SK-N-SH treated with all-trans-retinoic acid at 6 μM for 48 hours (cell line): ENCODE measurements at regions not wholly inside any gene's neighbourhood (a gene's known extent, or its start where the extent isn't known, plus 50 kb on each side); places are given as distances from the start of the nearest gene placed in this dataset.

Source experiments
- ATAC-seq: fragments of 200-7000 bp; cut with Tn5 transposase; 3 replicates; pipeline ENCODE4 v1.9.1; 2020; ENCODE audit warnings: mild to moderate bottlenecking, moderate library complexity
- ARNTL ChIP-seq: fragments of 450-650 bp; formaldehyde crosslinking; IDR thresholded peaks from 2 replicates; pipeline ENCODE4 v1.5.0; 2020; ENCODE audit warnings: low read depth, mild to moderate bottlenecking, moderate library complexity, borderline replicate concordance
- BACH2 ChIP-seq: fragments of 250-450 bp; sonication (Bioruptor Pico); IDR thresholded peaks from 2 replicates; pipeline ENCODE4 v1.9.0; 2021; ENCODE audit warnings: mild to moderate bottlenecking, borderline replicate concordance
- CREB5 ChIP-seq: fragments of 250-450 bp; sonication (Bioruptor Pico); IDR thresholded peaks from 2 replicates; pipeline ENCODE4 v1.5.1; 2020; ENCODE audit warnings: low read depth, mild to moderate bottlenecking, moderate library complexity
- CSDC2 ChIP-seq: fragments of 250-450 bp; sonication (Bioruptor Pico); IDR thresholded peaks from 2 replicates; pipeline ENCODE4 v1.5.0; 2020; ENCODE audit warnings: mild to moderate bottlenecking, moderate library complexity
- ESRRG ChIP-seq: fragments of 250-450 bp; sonication (Bioruptor Pico); IDR thresholded peaks from 2 replicates; pipeline ENCODE4 v1.6.1; 2021; ENCODE audit warnings: mild to moderate bottlenecking
- GLIS3 ChIP-seq: fragments of 250-450 bp; sonication (Bioruptor Pico); IDR thresholded peaks from 2 replicates; pipeline ENCODE4 v1.5.0; 2020; ENCODE audit warnings: mild to moderate bottlenecking, moderate library complexity
- ISL1 ChIP-seq: fragments of 250-450 bp; sonication (Bioruptor Pico); IDR thresholded peaks from 2 replicates; pipeline ENCODE4 v2.1.2; 2022; ENCODE audit warnings: mild to moderate bottlenecking, moderate library complexity
- OSR1 ChIP-seq: fragments of 250-450 bp; sonication (Bioruptor Pico); IDR thresholded peaks from 2 replicates; pipeline ENCODE4 v1.8.0; 2022; ENCODE audit warnings: moderate library complexity, mild to moderate bottlenecking, inconsistent platforms
- PPARA ChIP-seq: fragments of 250-450 bp; sonication (Bioruptor Pico); IDR thresholded peaks from 2 replicates; pipeline ENCODE4 v1.5.0; 2020; ENCODE audit warnings: mild to moderate bottlenecking, borderline replicate concordance
- SNAI2 ChIP-seq: fragments of 250-450 bp; sonication (Bioruptor Pico); IDR thresholded peaks from 2 replicates; pipeline ENCODE4 v1.5.0; 2020; ENCODE audit warnings: mild to moderate bottlenecking, moderate library complexity
- TCF4 ChIP-seq: fragments of 250-450 bp; sonication (Bioruptor Pico); IDR thresholded peaks from 2 replicates; pipeline ENCODE4 v1.8.0; 2021; ENCODE audit warnings: mild to moderate bottlenecking, moderate library complexity, borderline replicate concordance
- TOX ChIP-seq: fragments of 250-450 bp; sonication (Bioruptor Pico); IDR thresholded peaks from 2 replicates; pipeline ENCODE4 v1.8.0; 2021; ENCODE audit warnings: mild to moderate bottlenecking, moderate library complexity, borderline replicate concordance
- TSHZ2 ChIP-seq: fragments of 250-450 bp; sonication (Bioruptor Pico); IDR thresholded peaks from 2 replicates; pipeline ENCODE4 v1.5.0; 2020; ENCODE audit warnings: mild to moderate bottlenecking, moderate library complexity
- ZC3H10 ChIP-seq: fragments of 250-450 bp; sonication (Bioruptor Pico); IDR thresholded peaks from 2 replicates; pipeline ENCODE4 v1.5.1; 2021; ENCODE audit warnings: mild to moderate bottlenecking, moderate library complexity
- ZFP3 ChIP-seq: fragments of 250-450 bp; sonication (Bioruptor Pico); IDR thresholded peaks from 2 replicates; pipeline ENCODE4 v1.5.0; 2020; ENCODE audit warnings: mild to moderate bottlenecking, moderate library complexity
- ZFP30 ChIP-seq: fragments of 450-650 bp; formaldehyde crosslinking; IDR thresholded peaks from 2 replicates; pipeline ENCODE4 v1.5.0; 2022; ENCODE audit warnings: mild to moderate bottlenecking, moderate library complexity
- ZNF565 ChIP-seq: fragments of 450-650 bp; formaldehyde crosslinking; conservative IDR thresholded peaks from 2 replicates; pipeline ENCODE4 v1.5.0; 2020; ENCODE audit warnings: low read depth, mild to moderate bottlenecking, moderate library complexity
- ZNF70 ChIP-seq: fragments of 450-650 bp; formaldehyde crosslinking; IDR thresholded peaks from 2 replicates; pipeline ENCODE4 v1.5.0; 2020; ENCODE audit warnings: mild to moderate bottlenecking, moderate library complexity
- ZNF8 ChIP-seq: fragments of 450-650 bp; formaldehyde crosslinking; IDR thresholded peaks from 2 replicates; pipeline ENCODE4 v1.5.0; 2020; ENCODE audit warnings: mild to moderate bottlenecking, moderate library complexity
- TF ChIP-seq, protein P1 (sequence below): fragments of 250-450 bp; sonication (Bioruptor Pico); IDR thresholded peaks from 2 replicates; pipeline ENCODE4 v1.8.0; 2020; ENCODE audit warnings: mild to moderate bottlenecking, moderate library complexity, borderline replicate concordance
- TF ChIP-seq, protein P2 (sequence below): fragments of 250-450 bp; sonication (Bioruptor Pico); IDR thresholded peaks from 2 replicates; pipeline ENCODE4 v1.8.0; 2021; ENCODE audit warnings: low read depth, mild to moderate bottlenecking, moderate library complexity, borderline replicate concordance
- TF ChIP-seq, protein P3 (sequence below): fragments of 250-450 bp; sonication (Bioruptor Pico); IDR thresholded peaks from 2 replicates; pipeline ENCODE4 v1.5.1; 2021; ENCODE audit warnings: mild to moderate bottlenecking, moderate library complexity

DNA sequence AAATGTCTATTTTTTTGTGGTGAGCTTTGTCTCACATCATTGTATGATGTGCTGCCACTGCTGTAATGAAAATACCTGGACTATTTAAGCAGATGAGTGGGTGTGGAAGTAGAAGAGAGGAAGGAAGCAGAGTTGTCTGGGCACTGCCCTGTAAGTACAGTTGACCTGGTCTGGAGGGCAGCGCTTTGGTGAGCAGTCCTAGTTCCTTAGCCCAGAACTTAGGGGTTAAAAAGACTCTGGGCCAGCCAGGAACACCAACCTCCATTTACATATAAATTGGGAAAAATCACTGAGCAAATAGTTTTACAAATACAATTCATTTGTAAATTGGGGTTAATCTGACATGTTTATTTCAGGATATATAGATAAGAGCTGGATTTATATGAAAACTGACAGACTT, 347.1 kb upstream of the FAT1 start (continued):
- TF ChIP-seq ZNF8 (CRISPR knock-in tag) (no peak), ESRRG (CRISPR knock-in tag) (no peak), CSDC2 (no peak), ZNF565 (CRISPR knock-in tag) (no peak), BACH2 (no peak), ZFP3 (CRISPR knock-in tag) (no peak), TOX (CRISPR knock-in tag) (no peak), ZNF70 (CRISPR knock-in tag) (no peak)
- TF ChIP-seq, protein P1, sequence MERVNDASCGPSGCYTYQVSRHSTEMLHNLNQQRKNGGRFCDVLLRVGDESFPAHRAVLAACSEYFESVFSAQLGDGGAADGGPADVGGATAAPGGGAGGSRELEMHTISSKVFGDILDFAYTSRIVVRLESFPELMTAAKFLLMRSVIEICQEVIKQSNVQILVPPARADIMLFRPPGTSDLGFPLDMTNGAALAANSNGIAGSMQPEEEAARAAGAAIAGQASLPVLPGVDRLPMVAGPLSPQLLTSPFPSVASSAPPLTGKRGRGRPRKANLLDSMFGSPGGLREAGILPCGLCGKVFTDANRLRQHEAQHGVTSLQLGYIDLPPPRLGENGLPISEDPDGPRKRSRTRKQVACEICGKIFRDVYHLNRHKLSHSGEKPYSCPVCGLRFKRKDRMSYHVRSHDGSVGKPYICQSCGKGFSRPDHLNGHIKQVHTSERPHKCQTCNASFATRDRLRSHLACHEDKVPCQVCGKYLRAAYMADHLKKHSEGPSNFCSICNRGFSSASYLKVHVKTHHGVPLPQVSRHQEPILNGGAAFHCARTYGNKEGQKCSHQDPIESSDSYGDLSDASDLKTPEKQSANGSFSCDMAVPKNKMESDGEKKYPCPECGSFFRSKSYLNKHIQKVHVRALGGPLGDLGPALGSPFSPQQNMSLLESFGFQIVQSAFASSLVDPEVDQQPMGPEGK (CRISPR knock-in tag), result no peak

DNA sequence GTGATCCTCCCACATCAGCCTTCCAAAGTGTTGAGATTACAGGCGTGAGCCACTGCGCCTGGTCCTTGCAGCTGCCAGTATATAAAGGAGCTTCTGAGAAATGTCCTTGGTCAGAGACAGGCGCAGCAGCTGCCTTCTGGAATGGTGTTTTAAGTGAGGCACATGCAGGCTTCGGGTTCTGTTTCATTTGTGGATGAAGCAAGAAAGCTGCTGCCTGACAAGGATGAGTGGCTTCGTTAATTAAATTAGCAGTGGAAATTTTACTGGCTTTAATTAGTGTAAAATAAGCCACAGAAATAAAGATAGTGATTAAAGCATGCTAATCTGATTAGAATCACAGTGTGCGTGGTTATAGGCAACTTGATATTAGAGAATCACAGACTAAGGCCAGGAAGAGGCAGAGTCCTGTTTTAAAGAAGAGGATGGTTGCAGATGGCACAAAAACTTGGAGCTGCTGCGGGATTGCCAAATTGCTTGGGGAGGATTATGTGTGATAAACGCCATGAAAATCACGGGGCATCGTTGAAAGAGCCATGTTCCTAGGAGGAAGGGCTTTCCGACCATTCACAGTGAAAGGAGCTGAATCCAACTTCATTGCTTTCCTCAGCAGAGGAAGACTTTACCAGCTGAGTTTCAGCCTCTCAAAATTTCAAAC, 348.4 kb upstream of the FAT1 start:
- no peak for ATAC-seq
- no peak for TF ChIP-seq ZFP30 (CRISPR knock-in tag)
- no peak for TF ChIP-seq CSDC2
- no peak for TF ChIP-seq ARNTL (CRISPR knock-in tag)
- TF ChIP-seq, protein P2, sequence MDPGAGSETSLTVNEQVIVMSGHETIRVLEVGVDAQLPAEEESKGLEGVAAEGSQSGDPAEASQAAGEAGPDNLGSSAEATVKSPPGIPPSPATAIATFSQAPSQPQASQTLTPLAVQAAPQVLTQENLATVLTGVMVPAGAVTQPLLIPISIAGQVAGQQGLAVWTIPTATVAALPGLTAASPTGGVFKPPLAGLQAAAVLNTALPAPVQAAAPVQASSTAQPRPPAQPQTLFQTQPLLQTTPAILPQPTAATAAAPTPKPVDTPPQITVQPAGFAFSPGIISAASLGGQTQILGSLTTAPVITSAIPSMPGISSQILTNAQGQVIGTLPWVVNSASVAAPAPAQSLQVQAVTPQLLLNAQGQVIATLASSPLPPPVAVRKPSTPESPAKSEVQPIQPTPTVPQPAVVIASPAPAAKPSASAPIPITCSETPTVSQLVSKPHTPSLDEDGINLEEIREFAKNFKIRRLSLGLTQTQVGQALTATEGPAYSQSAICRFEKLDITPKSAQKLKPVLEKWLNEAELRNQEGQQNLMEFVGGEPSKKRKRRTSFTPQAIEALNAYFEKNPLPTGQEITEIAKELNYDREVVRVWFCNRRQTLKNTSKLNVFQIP (CRISPR knock-in tag), result no peak
- no peak for TF ChIP-seq PPARA (CRISPR knock-in tag)
- TF ChIP-seq CREB5 (CRISPR knock-in tag), result no peak
- no peak for TF ChIP-seq ISL1 (CRISPR knock-in tag)
- no peak for TF ChIP-seq ZFP3 (CRISPR knock-in tag)
- no peak for TF ChIP-seq ZC3H10 (CRISPR knock-in tag)
- TF ChIP-seq GLIS3 (CRISPR knock-in tag), result no peak
- no peak for TF ChIP-seq ZNF565 (CRISPR knock-in tag)
- TF ChIP-seq TSHZ2 (CRISPR knock-in tag), result no peak
- no peak for TF ChIP-seq ZNF8 (CRISPR knock-in tag)
- no peak for TF ChIP-seq TCF4 (CRISPR knock-in tag)
- TF ChIP-seq SNAI2 (CRISPR knock-in tag), result no peak
- TF ChIP-seq, protein P3, sequence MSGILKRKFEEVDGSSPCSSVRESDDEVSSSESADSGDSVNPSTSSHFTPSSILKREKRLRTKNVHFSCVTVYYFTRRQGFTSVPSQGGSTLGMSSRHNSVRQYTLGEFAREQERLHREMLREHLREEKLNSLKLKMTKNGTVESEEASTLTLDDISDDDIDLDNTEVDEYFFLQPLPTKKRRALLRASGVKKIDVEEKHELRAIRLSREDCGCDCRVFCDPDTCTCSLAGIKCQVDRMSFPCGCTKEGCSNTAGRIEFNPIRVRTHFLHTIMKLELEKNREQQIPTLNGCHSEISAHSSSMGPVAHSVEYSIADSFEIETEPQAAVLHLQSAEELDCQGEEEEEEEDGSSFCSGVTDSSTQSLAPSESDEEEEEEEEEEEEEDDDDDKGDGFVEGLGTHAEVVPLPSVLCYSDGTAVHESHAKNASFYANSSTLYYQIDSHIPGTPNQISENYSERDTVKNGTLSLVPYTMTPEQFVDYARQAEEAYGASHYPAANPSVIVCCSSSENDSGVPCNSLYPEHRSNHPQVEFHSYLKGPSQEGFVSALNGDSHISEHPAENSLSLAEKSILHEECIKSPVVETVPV (CRISPR knock-in tag), result no peak
- TF ChIP-seq OSR1 (CRISPR knock-in tag), result no peak

DNA sequence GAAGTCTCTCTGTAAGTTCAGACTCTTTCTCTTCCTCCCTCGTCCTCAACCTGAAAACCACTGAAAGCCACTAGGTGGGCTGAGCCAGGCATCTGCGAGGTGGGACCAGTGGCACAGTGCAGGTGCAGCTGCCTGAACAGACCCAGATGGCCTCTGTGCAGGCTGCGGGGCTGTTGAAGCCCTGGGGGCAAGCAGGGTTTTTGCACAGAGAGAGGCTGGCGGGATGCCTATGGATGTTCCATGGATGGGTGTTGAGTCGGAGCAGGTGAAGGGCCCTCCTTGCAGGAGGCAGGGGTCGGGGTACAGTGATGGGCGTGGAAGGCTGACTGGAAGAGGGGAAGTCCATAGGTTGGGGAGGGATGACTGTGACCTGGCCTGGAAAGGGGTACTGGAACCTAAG, 350.2 kb upstream of the FAT1 start:
- ATAC-seq, result no peak
- TF ChIP-seq ZNF8 (CRISPR knock-in tag) (no peak), ZFP30 (CRISPR knock-in tag) (no peak), ZFP3 (CRISPR knock-in tag) (no peak), CSDC2 (no peak), BACH2 (no peak), ARNTL (CRISPR knock-in tag) (no peak), TOX (CRISPR knock-in tag) (no peak), GLIS3 (CRISPR knock-in tag) (no peak), ISL1 (CRISPR knock-in tag) (no peak), ZNF70 (CRISPR knock-in tag) (no peak)
- TF ChIP-seq, protein P3 (CRISPR knock-in tag), result no peak
- TF ChIP-seq, protein P1 (CRISPR knock-in tag), result no peak
- TF ChIP-seq, protein P2 (CRISPR knock-in tag), result no peak
